Sigmoid colon (tissue), 6 donors: ENCODE measurements at regions not wholly inside any gene's neighbourhood (a gene's known extent, or its start where the extent isn't known, plus 50 kb on each side); places are given as distances from the start of the nearest gene placed in this dataset.
A peak's percentile ranks its signal among the peaks of the same experiment; 100 is the strongest.

Source experiments
- DNase-seq: peaks from one replicate; pipeline ENCODE4 v3.0.0-alpha.2; 2019
- H3K27ac ChIP-seq, 4 donors: fragments of 200-600 bp; sonication (generic); one replicate each; pipeline ENCODE4 v1.5.1; 2016 to 2019; ENCODE audit warnings: mild to moderate bottlenecking in 1 of 4
- H3K27me3 ChIP-seq, 3 donors: fragments of 200-600 bp; sonication (generic); one replicate each; pipeline ENCODE4 v1.5.1; 2019; ENCODE audit warnings: mild to moderate bottlenecking in 1 of 3
- H3K36me3 ChIP-seq, 4 donors: fragments of 200-600 bp; sonication (generic); one replicate each; pipeline ENCODE4 v1.5.1; 2016 to 2019
- H3K4me1 ChIP-seq, 4 donors: fragments of 200-600 bp; sonication (generic); one replicate each; pipeline ENCODE4 v1.5.1; 2017 to 2019
- H3K4me3 ChIP-seq, 4 donors: fragments of 200-600 bp; sonication (generic); one replicate each; pipeline ENCODE4 v1.5.1; 2017 to 2019; ENCODE audit warnings: mild to moderate bottlenecking in 2 of 4, moderate library complexity in 1 of 4
- H3K9me3 ChIP-seq, 4 donors: fragments of 200-600 bp in 3 of 4; sonication (generic) in 3 of 4; one replicate each; pipeline versions ENCODE4 v1.5.1 to v1.6.1; 2013 to 2019
- EP300 ChIP-seq, 4 donors: sonication (generic); formaldehyde crosslinking; IDR thresholded peaks; one replicate each; pipeline ENCODE4 v1.6.1; 2017; ENCODE audit warnings: antibody characterized with exemption in 4 of 4
- POLR2A ChIP-seq, 2 donors: fragments of 450-650 bp; IDR thresholded peaks; one replicate each; pipeline ENCODE4 v1.6.1; 2016; ENCODE audit warnings: antibody characterized with exemption in 2 of 2, mild to moderate bottlenecking in 2 of 2, moderate library complexity in 2 of 2
- POLR2AphosphoS5 ChIP-seq, 4 donors: sonication (generic); formaldehyde crosslinking; IDR thresholded peaks; one replicate each; pipeline ENCODE4 v1.6.1; 2017; ENCODE audit warnings: antibody characterized with exemption in 4 of 4
- WGBS, 2 donors: extraction: QIAGEN DNeasy Blood & Tissue Kit; methylation state at CpG; one replicate each; pipeline ENCODE4 v1.1.7; 2013; 5-methylcytosine and 5-hydroxymethylcytosine counted together
- intact Hi-C: fragments of 100-400 bp; cut with DNase I; formaldehyde crosslinking; loops from one replicate; pipeline ENCODE4 v1.15.1; 2023
- TF ChIP-seq, protein P1 (sequence below), 4 experiments: fragments of 450-650 bp in 3 of 4; fragments of 200-600 bp in 1 of 4; IDR thresholded peaks; one replicate each; pipeline ENCODE4 v1.5.1; 2016 to 2019; ENCODE audit warnings: antibody characterized with exemption in 4 of 4, mild to moderate bottlenecking in 3 of 4, moderate library complexity in 2 of 4
- donor health status: healthy with polysubstance abuse.
- donor health status: healthy.

GRCh38 chr7:128177768-128178550 lies 63.1 kb upstream of the LEP start:
- Histone ChIP-seq H3K27ac (no peak overlapping the region), H3K9me3 (no peaks in the 10 kb centered on the region), H3K4me1 (no peaks in the 10 kb centered on the region), H3K4me3 (no peak overlapping the region), H3K27me3 (peaks cover 0 to 13% (median 9%) of the 10 kb centered on the region in 3 donors), H3K36me3 (no peaks in the 10 kb centered on the region)
- TF ChIP-seq, protein P1, sequence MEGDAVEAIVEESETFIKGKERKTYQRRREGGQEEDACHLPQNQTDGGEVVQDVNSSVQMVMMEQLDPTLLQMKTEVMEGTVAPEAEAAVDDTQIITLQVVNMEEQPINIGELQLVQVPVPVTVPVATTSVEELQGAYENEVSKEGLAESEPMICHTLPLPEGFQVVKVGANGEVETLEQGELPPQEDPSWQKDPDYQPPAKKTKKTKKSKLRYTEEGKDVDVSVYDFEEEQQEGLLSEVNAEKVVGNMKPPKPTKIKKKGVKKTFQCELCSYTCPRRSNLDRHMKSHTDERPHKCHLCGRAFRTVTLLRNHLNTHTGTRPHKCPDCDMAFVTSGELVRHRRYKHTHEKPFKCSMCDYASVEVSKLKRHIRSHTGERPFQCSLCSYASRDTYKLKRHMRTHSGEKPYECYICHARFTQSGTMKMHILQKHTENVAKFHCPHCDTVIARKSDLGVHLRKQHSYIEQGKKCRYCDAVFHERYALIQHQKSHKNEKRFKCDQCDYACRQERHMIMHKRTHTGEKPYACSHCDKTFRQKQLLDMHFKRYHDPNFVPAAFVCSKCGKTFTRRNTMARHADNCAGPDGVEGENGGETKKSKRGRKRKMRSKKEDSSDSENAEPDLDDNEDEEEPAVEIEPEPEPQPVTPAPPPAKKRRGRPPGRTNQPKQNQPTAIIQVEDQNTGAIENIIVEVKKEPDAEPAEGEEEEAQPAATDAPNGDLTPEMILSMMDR (IDR thresholded peaks at IDR 0.05) = no peak
- no peak for TF ChIP-seq EP300 (IDR thresholded peaks at IDR 0.05)
- TF ChIP-seq POLR2AphosphoS5 (IDR thresholded peaks at IDR 0.05) = no peak
- no peak for TF ChIP-seq POLR2A (IDR thresholded peaks at IDR 0.05)
- WGBS, 2 donors = 53 to 61% methylated on average over 9 of the region's 9 CpGs
- intact Hi-C loops = no loop called here
- DNase-seq = no peak

DNA sequence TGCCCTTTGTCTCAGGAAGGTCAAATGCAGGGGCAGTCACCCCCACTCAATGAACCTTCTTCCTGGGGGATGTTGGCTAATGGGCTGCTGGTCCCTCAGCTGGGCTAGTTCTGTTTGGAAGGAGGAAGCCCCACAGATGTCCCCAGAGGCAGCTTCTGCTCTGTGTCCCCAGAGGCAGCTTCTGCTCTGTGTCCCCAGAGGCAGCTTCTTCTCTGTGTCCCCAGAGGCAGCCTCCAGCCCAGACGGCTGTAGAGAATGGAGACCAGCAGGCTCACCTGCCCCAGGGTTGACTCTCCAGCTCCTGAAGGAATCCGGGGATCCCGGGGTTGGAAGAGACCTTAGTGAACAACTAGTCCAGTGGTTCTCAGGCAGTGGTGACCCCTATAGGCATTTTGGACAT lies 62.5 kb upstream of the LEP start:
- 82% methylated on average over 3 of the region's 3 CpGs for WGBS, 2 donors
- H3K27ac ChIP-seq = no peak overlapping the region
- no peak overlapping the region for H3K4me3 ChIP-seq
- no peaks in the 10 kb centered on the region for H3K36me3 ChIP-seq
- peaks cover 0 to 13% (median 9%) of the 10 kb centered on the region in 3 donors for H3K27me3 ChIP-seq
- H3K4me1 ChIP-seq = no peaks in the 10 kb centered on the region
- H3K9me3 ChIP-seq = no peaks in the 10 kb centered on the region
- no peak for DNase-seq
- no peak for TF ChIP-seq POLR2AphosphoS5 (IDR thresholded peaks at IDR 0.05)
- no peak for TF ChIP-seq POLR2A (IDR thresholded peaks at IDR 0.05)
- TF ChIP-seq, protein P1 (IDR thresholded peaks at IDR 0.05) = no peak
- TF ChIP-seq EP300 (IDR thresholded peaks at IDR 0.05) = no peak
- intact Hi-C loops = no loop called here

DNA sequence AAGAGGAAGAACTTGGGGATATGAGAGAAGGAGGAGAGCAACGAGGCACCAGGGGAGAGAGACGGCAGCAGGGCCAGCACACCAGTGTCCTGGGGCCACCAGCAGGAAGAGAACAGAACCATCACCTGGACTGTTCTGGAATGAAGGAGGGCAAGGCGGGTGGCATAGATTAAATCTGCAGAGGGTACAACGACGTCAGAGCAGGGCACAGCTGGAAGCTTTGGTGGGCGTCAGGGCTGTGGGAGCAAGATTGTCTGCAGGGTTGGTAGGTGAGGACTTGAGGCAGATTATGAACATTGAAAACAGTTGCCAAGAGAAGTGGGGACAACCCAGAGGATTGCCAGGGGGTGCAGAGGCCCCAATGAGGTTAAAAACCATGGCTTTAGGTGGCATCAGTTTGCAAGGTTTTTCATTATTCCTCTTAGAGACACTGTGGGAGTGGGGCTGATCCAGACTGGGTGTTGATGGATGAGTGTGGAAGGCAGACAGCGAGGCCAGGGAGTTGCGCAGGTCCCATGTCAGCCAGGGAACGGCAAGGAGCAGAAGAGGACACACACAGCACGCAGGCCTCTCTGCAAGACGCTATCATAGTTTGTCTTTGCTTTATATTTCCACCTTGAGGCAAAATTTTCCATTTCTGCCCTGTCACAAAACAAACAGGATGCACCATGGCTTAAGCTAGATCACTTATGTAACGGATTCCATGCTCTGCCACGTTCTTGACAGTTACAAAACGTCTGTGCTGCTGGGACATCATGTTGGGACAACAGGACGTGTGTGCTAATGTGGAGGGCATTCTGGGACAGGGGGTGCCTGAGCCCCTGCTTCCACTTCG lies 52.5 kb upstream of the LEP start:
- Histone ChIP-seq H3K4me1 (no peaks in the 10 kb centered on the region), H3K27ac (no peak overlapping the region), H3K4me3 (no peak overlapping the region), H3K36me3 (no peaks in the 10 kb centered on the region), H3K9me3 (no peaks in the 10 kb centered on the region), H3K27me3 (peaks cover 0 to 21% (median 9%) of the 10 kb centered on the region in 3 donors)
- DNase-seq = peak; percentile 24
- 73 to 74% methylated on average over 16 of the region's 16 CpGs for WGBS, 2 donors
- TF ChIP-seq EP300 (IDR thresholded peaks at IDR 0.05) = no peak
- TF ChIP-seq POLR2AphosphoS5 (IDR thresholded peaks at IDR 0.05) = no peak
- TF ChIP-seq, protein P1 (IDR thresholded peaks at IDR 0.05) = no peak
- no peak for TF ChIP-seq POLR2A (IDR thresholded peaks at IDR 0.05)
- intact Hi-C loops = no loop called here

DNA sequence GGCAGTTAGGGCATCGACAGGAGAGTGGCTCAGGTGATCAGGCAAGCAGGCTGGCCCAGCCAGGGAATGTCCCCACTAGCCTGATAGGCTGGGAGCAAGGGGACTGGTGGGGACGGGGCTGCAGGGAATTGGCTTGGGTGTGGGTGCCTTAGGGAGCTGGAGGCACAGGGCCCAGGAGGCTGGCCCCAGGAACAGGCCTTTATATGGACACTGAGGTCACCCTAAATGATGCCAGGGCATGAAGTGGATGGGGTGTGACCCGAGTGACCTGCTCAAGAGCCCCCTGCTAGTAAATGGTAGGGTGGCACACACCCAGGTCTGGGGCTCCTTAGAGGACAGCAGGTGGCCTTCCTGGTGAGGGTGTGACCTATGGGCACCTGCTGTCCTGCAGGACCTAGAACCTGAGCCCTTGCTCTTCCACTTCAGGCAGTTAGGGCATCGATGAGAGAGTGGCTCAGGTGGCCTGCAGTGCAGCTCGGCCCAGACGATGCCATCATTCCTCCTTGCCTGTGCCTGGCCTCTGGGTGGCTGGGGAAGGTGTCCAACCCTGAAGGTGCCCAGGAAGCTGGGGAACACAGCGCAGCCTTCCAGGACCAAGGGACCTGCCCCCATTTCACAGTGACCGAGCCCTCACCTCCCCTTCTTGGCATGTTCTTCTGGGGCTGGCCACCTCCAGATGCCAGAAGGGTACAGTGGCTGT lies 51.7 kb upstream of the LEP start:
- 77 to 91% methylated on average over 8 of the region's 8 CpGs for WGBS, 2 donors
- H3K27me3 ChIP-seq = peaks cover 0 to 26% (median 9%) of the 10 kb centered on the region in 3 donors
- peak; percentile 30 for DNase-seq
- H3K4me3 ChIP-seq = no peak overlapping the region
- H3K9me3 ChIP-seq = peaks cover 0 to 5% (median 3%) of the 10 kb centered on the region in 4 donors
- intact Hi-C loops = no loop called here
- H3K36me3 ChIP-seq = no peaks in the 10 kb centered on the region
- TF ChIP-seq POLR2AphosphoS5 (IDR thresholded peaks at IDR 0.05) (no peak), POLR2A (IDR thresholded peaks at IDR 0.05) (no peak), EP300 (IDR thresholded peaks at IDR 0.05) (no peak)
- TF ChIP-seq, protein P1 (IDR thresholded peaks at IDR 0.05) = no peak
- no peaks in the 10 kb centered on the region for H3K4me1 ChIP-seq
- no peak overlapping the region for H3K27ac ChIP-seq
